ENCODE measurements at regions not wholly inside any gene's neighbourhood (a gene's known extent, or its start where the extent isn't known, plus 50 kb on each side); places are given as distances from the start of the nearest gene placed in this dataset.

DNA sequence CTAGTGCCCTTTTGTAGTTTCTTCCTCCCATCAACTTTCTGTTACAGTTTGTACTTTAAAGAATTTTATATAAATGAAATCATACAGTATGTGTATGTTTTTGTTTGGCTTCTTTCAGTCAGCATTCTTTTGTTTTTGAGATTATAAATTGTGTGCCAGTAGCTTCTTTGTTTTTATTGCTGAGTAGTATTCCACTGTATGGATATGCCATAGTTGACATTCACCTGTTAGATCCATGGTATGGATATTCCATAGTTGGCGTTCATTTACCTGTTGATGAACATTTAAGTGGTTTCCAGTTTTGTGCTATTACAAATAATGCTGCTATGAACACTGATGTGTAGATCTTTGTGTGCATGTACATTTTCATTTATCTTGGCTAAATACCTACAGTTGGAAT is 70.8 kb upstream of the SYPL1 start:
- H3K79me2 ChIP-seq (ENCODE audit: insufficient read depth, low read length): no peaks in the 10 kb centered on the region
- no peak for ATAC-seq
- no TSS peak for BruUV-seq (replicated peaks)
- no peaks in the 10 kb centered on the region for H4K20me1 ChIP-seq (ENCODE audit: insufficient read depth, low read length)
- H3K4me1 ChIP-seq (ENCODE audit: insufficient read depth, low read length): no peaks in the 10 kb centered on the region
- CTCF ChIA-PET (ENCODE audit: low intra/inter-chr PET ratio, low total read pairs): no interaction called here
- no peaks in the 10 kb centered on the region for H3K36me3 ChIP-seq (replicated peaks in 1 of 2; ENCODE audit: control insufficient read depth in 1 of 2, insufficient read depth in 2 of 2, low read length in 2 of 2)
- in situ Hi-C loops (cut with HindIII; ENCODE audit: extremely low pct_ligation_motif_present, low pct_unique_long_range_greater_than_20kb) (no loop called here), intact Hi-C loops (cut with micrococcal nuclease; ENCODE audit: unreplicated experiment) (no loop called here)
- no peaks in the 10 kb centered on the region for H3K9me3 ChIP-seq (ENCODE audit: low read length)
- 81% methylated on average over 1 of the region's 1 CpG for WGBS (ENCODE audit: low lambda C conversion rate)
- no peak overlapping the region for H3K4me3 ChIP-seq (replicated peaks in 1 of 3; ENCODE audit: insufficient read depth in 1 of 3, low read depth in 2 of 3, low read length in 3 of 3)
- no peak overlapping the region for H3K9ac ChIP-seq (ENCODE audit: insufficient read depth, low read depth, low read length)
- H2AFZ ChIP-seq (ENCODE audit: low read length): no peak overlapping the region
- POLR2A ChIA-PET: no interaction called here
- no peak for DNase-seq (ENCODE audit: low spot score)
- no peak overlapping the region for H3K4me2 ChIP-seq (ENCODE audit: low read depth, low read length)
- TF ChIP-seq ZNF530 (CRISPR knock-in tag; IDR thresholded peaks at IDR 0.05; ENCODE audit: low read depth) (no peak), PRPF4 (IDR thresholded peaks at IDR 0.05; ENCODE audit: low read depth, low read length, poor library complexity, severe bottlenecking) (no peak), ZNF83 (CRISPR knock-in tag; IDR thresholded peaks at IDR 0.05; ENCODE audit: borderline replicate concordance) (no peak), WIZ (CRISPR knock-in tag; IDR thresholded peaks at IDR 0.05) (no peak), ZNF781 (CRISPR knock-in tag; IDR thresholded peaks at IDR 0.05; ENCODE audit: borderline replicate concordance, not compliant biosample characterization) (no peak), ZNF510 (CRISPR knock-in tag; IDR thresholded peaks at IDR 0.05; ENCODE audit: low read depth) (no peak), FOXJ3 (CRISPR knock-in tag; IDR thresholded peaks at IDR 0.05; ENCODE audit: borderline replicate concordance) (no peak), HOMEZ (CRISPR knock-in tag; IDR thresholded peaks at IDR 0.05; ENCODE audit: low read depth) (no peak), ISL2 (CRISPR knock-in tag; IDR thresholded peaks at IDR 0.05) (no peak), ZNF749 (CRISPR knock-in tag; IDR thresholded peaks at IDR 0.05; ENCODE audit: borderline replicate concordance) (no peak), ZNF572 (CRISPR knock-in tag; IDR thresholded peaks at IDR 0.05) (no peak), CBFB (CRISPR knock-in tag; IDR thresholded peaks at IDR 0.05) (no peak), ZNF274 (CRISPR knock-in tag; IDR thresholded peaks at IDR 0.05) (no peak)
- TF ChIP-seq, protein P1, sequence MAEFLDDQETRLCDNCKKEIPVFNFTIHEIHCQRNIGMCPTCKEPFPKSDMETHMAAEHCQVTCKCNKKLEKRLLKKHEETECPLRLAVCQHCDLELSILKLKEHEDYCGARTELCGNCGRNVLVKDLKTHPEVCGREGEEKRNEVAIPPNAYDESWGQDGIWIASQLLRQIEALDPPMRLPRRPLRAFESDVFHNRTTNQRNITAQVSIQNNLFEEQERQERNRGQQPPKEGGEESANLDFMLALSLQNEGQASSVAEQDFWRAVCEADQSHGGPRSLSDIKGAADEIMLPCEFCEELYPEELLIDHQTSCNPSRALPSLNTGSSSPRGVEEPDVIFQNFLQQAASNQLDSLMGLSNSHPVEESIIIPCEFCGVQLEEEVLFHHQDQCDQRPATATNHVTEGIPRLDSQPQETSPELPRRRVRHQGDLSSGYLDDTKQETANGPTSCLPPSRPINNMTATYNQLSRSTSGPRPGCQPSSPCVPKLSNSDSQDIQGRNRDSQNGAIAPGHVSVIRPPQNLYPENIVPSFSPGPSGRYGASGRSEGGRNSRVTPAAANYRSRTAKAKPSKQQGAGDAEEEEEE (CRISPR knock-in tag; IDR thresholded peaks at IDR 0.05; ENCODE audit: borderline replicate concordance): no peak
- TF ChIP-seq, protein P2, sequence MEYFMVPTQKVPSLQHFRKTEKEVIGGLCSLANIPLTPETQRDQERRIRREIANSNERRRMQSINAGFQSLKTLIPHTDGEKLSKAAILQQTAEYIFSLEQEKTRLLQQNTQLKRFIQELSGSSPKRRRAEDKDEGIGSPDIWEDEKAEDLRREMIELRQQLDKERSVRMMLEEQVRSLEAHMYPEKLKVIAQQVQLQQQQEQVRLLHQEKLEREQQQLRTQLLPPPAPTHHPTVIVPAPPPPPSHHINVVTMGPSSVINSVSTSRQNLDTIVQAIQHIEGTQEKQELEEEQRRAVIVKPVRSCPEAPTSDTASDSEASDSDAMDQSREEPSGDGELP (IDR thresholded peaks at IDR 0.05; ENCODE audit: borderline replicate concordance, low read depth): no peak
- TF ChIP-seq, protein P3, sequence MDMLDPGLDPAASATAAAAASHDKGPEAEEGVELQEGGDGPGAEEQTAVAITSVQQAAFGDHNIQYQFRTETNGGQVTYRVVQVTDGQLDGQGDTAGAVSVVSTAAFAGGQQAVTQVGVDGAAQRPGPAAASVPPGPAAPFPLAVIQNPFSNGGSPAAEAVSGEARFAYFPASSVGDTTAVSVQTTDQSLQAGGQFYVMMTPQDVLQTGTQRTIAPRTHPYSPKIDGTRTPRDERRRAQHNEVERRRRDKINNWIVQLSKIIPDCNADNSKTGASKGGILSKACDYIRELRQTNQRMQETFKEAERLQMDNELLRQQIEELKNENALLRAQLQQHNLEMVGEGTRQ (IDR thresholded peaks at IDR 0.05; ENCODE audit: low read depth, low read length): no peak
- TF ChIP-seq, protein P3 (CRISPR knock-in tag; IDR thresholded peaks at IDR 0.05; ENCODE audit: borderline replicate concordance): no peak
- H3K27me3 ChIP-seq (ENCODE audit: control insufficient read depth in 1 of 2, insufficient read depth in 2 of 2, low read length in 2 of 2): peaks cover 0 to 6% of the 10 kb centered on the region in 2 experiments; a peak in 3 of 5 replicates
- H3K27ac ChIP-seq (ENCODE audit: extremely low read length, insufficient read depth, low read length): no peak overlapping the region
- no peak for FAIRE-seq

Measured in HepG2 (cell line).